ENCODE measurements at regions not wholly inside any gene's neighbourhood (a gene's known extent, or its start where the extent isn't known, plus 50 kb on each side); places are given as distances from the start of the nearest gene placed in this dataset.
"Not testable (repeated sequence)": the region's sequence is repeated elsewhere in the genome, so short reads cannot be mapped to it uniquely, and the experiment has no call there.

- H3K4me1 ChIP-seq (ENCODE audit: control insufficient read depth, insufficient read depth, low read length), result no peaks in the 10 kb centered on the region
- H3K36me3 ChIP-seq (ENCODE audit: control insufficient read depth, insufficient read depth, low read length), result no peaks in the 10 kb centered on the region
- no peaks in the 10 kb centered on the region for H3K27me3 ChIP-seq (ENCODE audit: control insufficient read depth, insufficient read depth, low read length)
- TF ChIP-seq POLR2AphosphoS5 (IDR thresholded peaks at IDR 0.05; ENCODE audit: low read depth, low read length) (no peak), TCF7L2 (IDR thresholded peaks at IDR 0.05; ENCODE audit: low read depth, low read length) (no peak), REST (IDR thresholded peaks at IDR 0.05; ENCODE audit: insufficient read depth in 1 of 2, low read depth in 2 of 2, low read length in 1 of 2) (no peak), CTCF (IDR thresholded peaks at IDR 0.05) (no peak), SIN3A (IDR thresholded peaks at IDR 0.05; ENCODE audit: borderline replicate concordance, insufficient read depth, low read depth, low read length) (no peak)
- ChIA-PET POLR2A (no interaction called here), CTCF (no interaction called here)
- no peak overlapping the region for H3K4me3 ChIP-seq (ENCODE audit: low read depth in 2 of 2, low read length in 2 of 2)
- in situ Hi-C loops (cut with HindIII; ENCODE audit: low pct_unique_long_range_greater_than_20kb, low sequenced_read_pairs), result no loop called here
- H3K27ac ChIP-seq (ENCODE audit: low read length), result no peak overlapping the region
- intact Hi-C loops (cut with micrococcal nuclease; ENCODE audit: unreplicated experiment), result no loop called here
- ATAC-seq (no peak), DNase-seq (ENCODE audit: low read depth, low spot score) (no peak)
- no peaks in the 10 kb centered on the region for H3K9me3 ChIP-seq (ENCODE audit: control insufficient read depth, insufficient read depth, low read depth, low read length)
- BruUV-seq (replicated peaks), result no TSS peak
These were observed 280.2 kb upstream of the ECI2 start for GRCh38 chr6:4415549-4415948.

GRCh38 chr6:4414078-4414477, 278.7 kb upstream of the ECI2 start:
- intact Hi-C loops (cut with micrococcal nuclease; ENCODE audit: unreplicated experiment); CTCF ChIA-PET; ATAC-seq; H3K4me3 ChIP-seq (ENCODE audit: low read depth in 2 of 2, low read length in 2 of 2); H3K36me3 ChIP-seq (ENCODE audit: control insufficient read depth, insufficient read depth, low read length); DNase-seq (ENCODE audit: low read depth, low spot score); in situ Hi-C loops (cut with HindIII; ENCODE audit: low pct_unique_long_range_greater_than_20kb, low sequenced_read_pairs); POLR2A ChIA-PET; H3K9me3 ChIP-seq (ENCODE audit: control insufficient read depth, insufficient read depth, low read depth, low read length); H3K4me1 ChIP-seq (ENCODE audit: control insufficient read depth, insufficient read depth, low read length); H3K27ac ChIP-seq (ENCODE audit: low read length); H3K27me3 ChIP-seq (ENCODE audit: control insufficient read depth, insufficient read depth, low read length); BruUV-seq (replicated peaks): not testable (repeated sequence)

- no peak overlapping the region for H3K4me3 ChIP-seq (ENCODE audit: low read depth in 2 of 2, low read length in 2 of 2)
- H3K27ac ChIP-seq (ENCODE audit: low read length), result no peak overlapping the region
- ATAC-seq, result no peak
- no peaks in the 10 kb centered on the region for H3K9me3 ChIP-seq (ENCODE audit: control insufficient read depth, insufficient read depth, low read depth, low read length)
- no peaks in the 10 kb centered on the region for H3K36me3 ChIP-seq (ENCODE audit: control insufficient read depth, insufficient read depth, low read length)
- ChIA-PET POLR2A (no interaction called here), CTCF (no interaction called here)
- intact Hi-C loops (cut with micrococcal nuclease; ENCODE audit: unreplicated experiment) (no loop called here), in situ Hi-C loops (cut with HindIII; ENCODE audit: low pct_unique_long_range_greater_than_20kb, low sequenced_read_pairs) (no loop called here)
- H3K4me1 ChIP-seq (ENCODE audit: control insufficient read depth, insufficient read depth, low read length), result no peaks in the 10 kb centered on the region
- no TSS peak for BruUV-seq (replicated peaks)
- H3K27me3 ChIP-seq (ENCODE audit: control insufficient read depth, insufficient read depth, low read length), result no peaks in the 10 kb centered on the region
- TF ChIP-seq SIN3A (IDR thresholded peaks at IDR 0.05; ENCODE audit: borderline replicate concordance, insufficient read depth, low read depth, low read length), result no peak
- no peak for TF ChIP-seq POLR2AphosphoS5 (IDR thresholded peaks at IDR 0.05; ENCODE audit: low read depth, low read length)
- TF ChIP-seq REST (IDR thresholded peaks at IDR 0.05; ENCODE audit: insufficient read depth in 1 of 2, low read depth in 2 of 2, low read length in 1 of 2), result no peak
- no peak for TF ChIP-seq CTCF (IDR thresholded peaks at IDR 0.05)
- no peak for TF ChIP-seq TCF7L2 (IDR thresholded peaks at IDR 0.05; ENCODE audit: low read depth, low read length)
- DNase-seq (ENCODE audit: low read depth, low spot score), result no peak
These were observed 277.7 kb upstream of the ECI2 start for GRCh38 chr6:4413073-4413472.

All from Panc1 (cell line).